Renal cortex interstitium (tissue), 11 donors: ENCODE measurements at regions not wholly inside any gene's neighbourhood (a gene's known extent, or its start where the extent isn't known, plus 50 kb on each side); places are given as distances from the start of the nearest gene placed in this dataset.

Source experiments
- DNase-seq, 11 donors: peaks; one replicate each; pipeline ENCODE4 v3.0.0-alpha.2; 2013; ENCODE audit warnings: low read depth in 9 of 11, low spot score in 4 of 11; ENCODE audit errors: extremely low read depth in 1 of 11

- no peak for DNase-seq
Observed at GRCh38 chr5:74083096-74083791, 457.2 kb downstream of the ARHGEF28 start.

DNA sequence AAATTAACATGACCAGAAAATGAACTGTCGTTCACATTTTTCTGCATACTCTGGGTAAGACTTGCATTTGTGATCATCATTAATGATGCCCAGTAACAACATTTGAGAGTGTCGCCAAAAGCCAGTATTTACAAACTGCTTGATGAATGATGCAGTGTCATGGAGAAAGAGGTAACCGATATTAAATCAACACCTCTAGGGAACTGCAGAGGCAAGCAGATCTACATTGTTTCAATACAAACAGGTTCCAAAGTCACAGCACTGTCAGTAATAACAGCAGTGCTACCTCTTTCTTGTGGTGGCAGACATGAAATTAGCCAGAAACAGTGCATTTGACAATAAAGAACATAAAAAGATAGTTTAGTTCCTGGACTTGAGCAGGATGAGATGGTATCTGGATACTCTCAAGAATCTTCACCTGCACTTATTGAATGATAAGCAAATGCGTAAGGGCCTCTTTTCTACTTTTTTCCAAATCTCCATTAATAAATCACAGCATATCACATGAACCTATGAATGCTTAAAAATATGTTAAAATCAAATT is 456.6 kb downstream of the ARHGEF28 start:
- DNase-seq, result no peak

- DNase-seq, result no peak
Observed at GRCh38 chr5:74081126-74081525, 455.1 kb downstream of the ARHGEF28 start.

GRCh38 chr5:74079971-74080556 is 454.1 kb downstream of the ARHGEF28 start:
- DNase-seq, result no peak

DNA sequence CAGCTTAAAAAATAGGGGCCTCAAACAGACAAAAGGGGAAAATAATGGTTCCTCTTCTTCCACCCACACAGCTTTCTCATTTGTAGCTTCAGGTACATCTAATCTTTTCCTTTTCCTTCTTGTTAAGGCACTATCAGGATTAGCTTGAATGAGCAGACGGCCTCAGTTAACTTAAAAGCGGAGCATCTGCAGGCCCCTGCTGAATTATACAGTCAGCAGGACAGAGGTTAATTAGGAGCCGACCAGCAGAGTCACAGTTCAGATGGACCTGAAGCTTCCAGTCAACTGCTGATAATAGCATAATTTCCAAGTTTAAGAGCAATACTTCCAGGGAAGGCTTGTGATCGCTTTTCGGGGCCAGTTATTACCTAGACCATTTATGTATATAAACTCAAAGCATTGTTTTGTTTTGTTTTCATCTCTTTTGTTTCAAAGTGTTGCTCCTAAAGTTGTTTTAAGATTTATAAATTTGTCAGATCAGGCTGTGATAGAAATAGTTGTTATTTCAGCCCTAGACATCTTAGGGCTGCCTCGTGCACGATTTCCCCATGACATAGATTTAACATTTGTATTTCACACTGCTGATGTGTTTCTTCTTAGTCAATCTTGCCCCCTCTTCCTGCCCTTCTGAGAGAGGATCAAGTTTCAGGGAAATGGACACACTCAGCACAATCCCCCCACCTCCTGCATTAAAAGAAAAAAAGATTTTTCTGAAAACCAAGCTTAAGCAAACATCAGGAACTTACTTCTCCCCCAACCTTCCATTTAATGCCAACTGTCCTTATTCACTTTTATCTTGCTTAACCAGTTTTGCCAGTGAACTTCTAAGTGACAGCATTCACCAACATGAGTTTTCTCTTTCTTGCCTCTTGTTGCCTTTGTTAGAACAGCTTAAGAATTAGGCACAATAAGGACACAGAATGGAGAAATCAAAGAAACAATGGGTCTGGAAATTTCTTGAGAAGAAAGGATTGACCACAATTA is 449.8 kb downstream of the ARHGEF28 start:
- no peak for DNase-seq

DNA sequence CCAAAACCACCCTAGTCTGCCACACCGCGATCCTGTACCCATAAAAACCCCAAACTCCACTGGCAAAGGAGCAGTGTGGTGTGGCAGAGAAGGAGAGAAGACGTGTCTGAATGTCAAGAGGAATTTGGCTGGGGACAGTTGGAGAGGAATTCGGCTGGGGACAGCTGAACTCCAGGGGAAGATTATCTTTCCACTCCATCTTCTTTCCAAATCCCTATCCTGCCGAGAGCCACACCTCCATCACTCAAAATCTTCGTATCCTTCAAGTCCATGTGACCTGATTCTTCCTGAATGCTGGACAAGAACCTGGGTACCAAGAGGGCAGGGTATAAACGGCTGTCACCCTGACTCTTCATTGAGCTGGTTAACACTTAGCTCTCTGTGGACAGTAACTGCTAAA is 448.1 kb downstream of the ARHGEF28 start:
- DNase-seq, result no peak

DNA sequence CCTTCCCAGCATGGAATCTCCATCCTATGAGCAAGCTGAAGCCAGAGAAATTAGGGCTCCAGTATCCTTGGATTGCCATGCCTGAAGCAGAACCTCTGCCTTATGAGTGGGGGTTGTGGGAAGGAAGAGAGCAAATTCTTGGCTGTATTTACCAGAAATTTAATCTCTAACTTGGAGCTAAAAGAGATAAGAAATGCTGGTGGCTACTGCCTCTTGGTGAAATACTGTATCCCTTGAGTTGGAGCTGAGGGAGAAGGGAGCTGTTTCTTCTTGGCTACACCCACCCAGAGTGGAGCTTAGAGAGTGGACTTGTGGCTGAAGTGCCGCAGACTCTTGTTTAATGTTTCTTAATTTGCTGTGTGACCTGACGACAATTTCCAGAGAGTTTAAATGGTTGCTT is 447.3 kb downstream of the ARHGEF28 start:
- DNase-seq, result no peak

DNA sequence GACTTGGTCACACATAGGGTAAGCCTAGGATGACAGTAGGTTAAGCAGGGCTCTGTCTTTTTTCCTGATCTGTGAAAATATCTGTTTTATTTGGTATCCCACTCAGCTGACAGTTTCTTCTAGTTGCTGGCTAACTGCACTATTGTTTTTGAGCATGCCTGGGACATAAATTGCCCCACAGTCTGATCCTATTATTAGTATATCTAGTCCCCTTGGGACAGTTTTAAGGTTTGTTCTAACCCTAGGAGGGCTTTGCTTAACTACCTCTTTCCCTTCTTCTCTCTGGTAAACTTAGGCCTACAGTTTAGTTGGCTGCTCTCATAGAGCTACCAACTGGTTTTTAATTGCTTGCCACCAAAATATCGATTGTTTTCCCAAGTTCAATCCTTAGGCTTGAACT is 446.6 kb downstream of the ARHGEF28 start:
- DNase-seq, result no peak

DNA sequence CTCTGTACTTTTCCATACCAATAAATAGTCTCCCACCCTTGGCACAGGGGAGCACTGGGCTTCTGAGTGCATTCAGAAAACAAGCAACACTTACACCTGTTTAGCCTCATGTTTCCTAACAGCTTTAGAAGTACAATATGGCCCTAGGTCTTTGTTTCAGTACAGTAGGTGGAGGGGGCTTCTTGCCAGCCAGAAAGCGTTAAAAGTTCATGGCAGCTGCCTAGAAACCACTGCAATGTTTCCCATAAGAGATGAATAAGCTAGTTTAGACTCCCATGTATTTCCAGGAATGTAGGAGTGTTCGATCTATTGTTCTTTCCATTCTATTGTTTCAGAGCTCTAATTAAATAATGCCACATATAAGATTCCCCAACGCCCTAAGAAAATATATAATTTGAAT is 444.8 kb downstream of the ARHGEF28 start:
- DNase-seq, result no peak

DNA sequence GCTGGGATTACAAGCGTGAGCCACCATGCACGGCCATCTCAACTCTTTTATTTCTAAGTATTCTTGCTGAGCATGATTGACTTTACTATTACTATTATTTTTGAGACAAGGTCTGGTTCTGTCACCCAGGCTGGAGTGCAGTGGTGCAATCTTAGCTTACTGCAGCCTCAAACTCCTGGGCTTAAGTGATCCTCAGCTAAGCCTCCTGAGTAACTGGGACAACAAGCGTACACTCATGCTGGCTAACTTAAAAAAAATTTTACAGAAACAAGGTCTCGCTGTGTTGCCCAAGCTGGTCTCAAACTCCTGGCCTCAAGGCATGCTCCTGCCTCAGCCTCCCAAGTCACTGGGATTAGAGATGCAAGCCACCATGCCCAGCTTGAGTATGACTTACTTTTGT is 443.7 kb downstream of the ARHGEF28 start:
- no peak for DNase-seq

- no peak for DNase-seq
Observed at GRCh38 chr5:74067748-74068541, 441.9 kb downstream of the ARHGEF28 start.

DNA sequence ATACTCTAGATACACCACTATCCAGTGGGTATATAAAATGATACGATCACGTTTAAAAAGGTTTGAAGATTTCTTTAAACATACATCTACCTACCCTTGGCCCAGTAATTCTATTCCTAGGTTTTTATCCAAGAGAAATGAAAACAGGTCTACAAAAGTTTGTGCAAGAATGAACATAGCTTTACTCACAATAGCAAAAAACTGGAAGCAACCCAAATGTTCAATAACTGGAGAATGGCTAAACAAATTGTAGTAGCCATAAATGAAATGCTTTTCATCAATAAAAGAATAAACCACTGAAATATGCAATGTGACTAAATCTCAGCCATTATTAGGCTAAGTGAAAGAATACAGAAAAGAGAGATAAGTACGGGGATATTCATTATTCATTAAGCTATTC is 438.9 kb downstream of the ARHGEF28 start:
- DNase-seq, result no peak

DNA sequence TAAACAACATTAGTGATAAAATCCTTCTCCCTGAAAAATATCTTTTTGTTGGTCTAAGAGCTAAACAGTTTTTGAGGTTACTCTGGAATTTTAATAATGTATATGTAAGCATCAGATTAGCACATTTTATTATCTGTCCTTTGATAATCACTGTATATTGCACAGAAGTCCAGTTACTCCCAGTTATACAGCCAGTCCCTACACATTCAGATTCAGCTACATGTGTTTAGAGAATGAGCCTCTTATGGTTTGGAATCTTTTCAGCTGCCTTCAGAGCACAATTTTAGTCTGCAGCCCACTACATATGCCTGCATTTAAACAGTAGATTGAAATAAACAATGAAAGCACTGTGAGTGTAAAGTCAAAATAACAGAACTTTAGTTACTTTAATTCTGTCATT is 438.2 kb downstream of the ARHGEF28 start:
- DNase-seq, result no peak

- DNase-seq, result no peak
Observed at GRCh38 chr5:74063821-74064220, 437.8 kb downstream of the ARHGEF28 start.

DNA sequence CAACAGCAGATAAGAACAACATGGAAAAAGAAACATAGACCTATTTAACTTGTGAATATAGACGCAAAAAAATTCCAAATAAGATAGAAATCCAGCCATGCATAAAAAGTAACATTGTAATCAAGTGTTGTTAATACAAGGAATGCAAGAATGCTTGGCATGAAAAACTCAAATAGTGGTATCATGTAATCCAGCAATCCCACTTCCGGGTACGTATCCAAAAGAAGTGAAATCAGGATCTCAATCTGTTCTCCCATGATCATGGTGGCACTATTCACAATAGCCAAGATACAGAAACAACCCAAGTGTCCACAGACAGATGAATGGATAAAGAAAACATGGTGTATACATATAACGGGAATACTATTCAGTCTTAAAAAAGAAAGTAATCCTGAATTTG is 437.4 kb downstream of the ARHGEF28 start:
- DNase-seq, result no peak

DNA sequence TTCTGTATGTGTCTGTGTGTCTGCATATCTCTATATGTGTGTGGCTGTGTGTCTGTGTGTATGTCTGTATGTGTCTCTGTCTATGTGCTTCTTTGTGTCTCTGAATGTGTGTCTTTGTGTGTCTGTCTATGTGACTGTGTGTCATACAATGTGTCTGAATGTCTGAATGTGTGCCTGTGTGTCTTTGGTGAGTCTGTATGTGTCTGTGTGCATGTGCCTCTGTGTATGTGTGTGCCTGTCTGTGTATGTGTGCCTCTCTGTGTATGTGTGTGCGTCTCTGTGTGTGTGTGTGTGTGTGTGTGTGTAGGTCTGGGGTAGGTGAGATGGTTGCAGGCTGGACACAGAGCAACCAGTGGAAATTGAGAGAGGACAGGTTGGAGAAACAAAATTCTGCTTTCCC is 435.3 kb downstream of the ARHGEF28 start:
- no peak for DNase-seq

DNA sequence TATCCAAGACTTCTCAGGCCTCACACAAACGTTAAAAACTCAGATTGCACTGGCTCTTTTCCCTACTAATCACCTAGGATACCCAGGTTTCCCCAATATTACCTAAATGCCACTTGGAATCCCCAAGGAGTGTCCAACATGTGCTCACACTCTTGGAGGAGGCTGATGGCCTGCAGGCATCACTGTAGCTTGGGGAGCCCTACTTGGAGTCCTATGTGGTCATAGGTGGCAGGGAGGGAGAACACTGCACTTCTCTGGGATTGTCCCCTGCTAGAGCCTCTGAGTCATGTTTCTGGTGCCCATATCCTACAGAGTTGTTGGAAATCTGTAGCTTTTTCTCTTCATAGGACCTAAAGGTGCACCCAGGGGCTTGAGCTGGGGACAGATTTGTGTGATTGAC is 433.7 kb downstream of the ARHGEF28 start:
- DNase-seq, result no peak

GRCh38 chr5:74056789-74057164 is 430.8 kb downstream of the ARHGEF28 start:
- no peak for DNase-seq
